ENCODE measurements at regions not wholly inside any gene's neighbourhood (a gene's known extent, or its start where the extent isn't known, plus 50 kb on each side); places are given as distances from the start of the nearest gene placed in this dataset.

DNA sequence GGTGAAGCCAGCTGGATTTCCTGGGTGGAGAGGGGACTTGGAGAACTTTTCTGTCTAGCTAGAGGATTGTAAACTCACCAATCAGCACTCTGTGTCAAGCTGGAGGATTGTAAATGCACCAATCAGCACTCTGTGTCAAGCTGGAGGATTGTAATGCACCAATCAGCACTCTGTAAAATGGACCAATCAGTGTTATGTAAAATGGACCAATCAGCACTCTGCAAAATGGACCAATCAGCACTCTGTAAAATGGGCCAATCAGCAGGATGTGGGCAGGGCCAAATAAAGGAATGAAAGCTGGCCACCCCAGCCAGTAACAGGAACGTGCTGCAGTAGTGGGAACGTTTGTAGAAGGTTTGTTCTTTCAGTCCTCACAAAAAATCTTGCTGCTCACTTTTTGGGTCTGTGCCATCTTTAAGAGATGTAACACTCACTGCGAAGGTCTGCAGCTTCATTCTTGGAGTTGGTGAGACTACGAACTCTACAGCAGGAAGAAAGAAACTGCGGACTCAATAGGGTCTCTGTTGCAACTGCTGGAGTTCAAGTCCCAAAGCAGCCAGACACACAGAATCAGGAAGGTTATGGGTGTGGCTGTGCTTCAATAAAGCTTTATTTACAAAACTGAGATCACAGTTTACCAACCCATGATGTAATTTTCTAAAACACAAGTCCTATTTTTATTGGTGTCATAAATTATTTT is 145.7 kb upstream of the ERCC6L2 start:
- H3K4me3 ChIP-seq (ENCODE audit: low read depth, low read length) = no peak overlapping the region
- TF ChIP-seq, protein P1, sequence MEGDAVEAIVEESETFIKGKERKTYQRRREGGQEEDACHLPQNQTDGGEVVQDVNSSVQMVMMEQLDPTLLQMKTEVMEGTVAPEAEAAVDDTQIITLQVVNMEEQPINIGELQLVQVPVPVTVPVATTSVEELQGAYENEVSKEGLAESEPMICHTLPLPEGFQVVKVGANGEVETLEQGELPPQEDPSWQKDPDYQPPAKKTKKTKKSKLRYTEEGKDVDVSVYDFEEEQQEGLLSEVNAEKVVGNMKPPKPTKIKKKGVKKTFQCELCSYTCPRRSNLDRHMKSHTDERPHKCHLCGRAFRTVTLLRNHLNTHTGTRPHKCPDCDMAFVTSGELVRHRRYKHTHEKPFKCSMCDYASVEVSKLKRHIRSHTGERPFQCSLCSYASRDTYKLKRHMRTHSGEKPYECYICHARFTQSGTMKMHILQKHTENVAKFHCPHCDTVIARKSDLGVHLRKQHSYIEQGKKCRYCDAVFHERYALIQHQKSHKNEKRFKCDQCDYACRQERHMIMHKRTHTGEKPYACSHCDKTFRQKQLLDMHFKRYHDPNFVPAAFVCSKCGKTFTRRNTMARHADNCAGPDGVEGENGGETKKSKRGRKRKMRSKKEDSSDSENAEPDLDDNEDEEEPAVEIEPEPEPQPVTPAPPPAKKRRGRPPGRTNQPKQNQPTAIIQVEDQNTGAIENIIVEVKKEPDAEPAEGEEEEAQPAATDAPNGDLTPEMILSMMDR (conservative IDR thresholded peaks at IDR 0.05; ENCODE audit: low read depth, low read length) = no peak
- no peak for DNase-seq (ENCODE audit: low read depth)

DNA sequence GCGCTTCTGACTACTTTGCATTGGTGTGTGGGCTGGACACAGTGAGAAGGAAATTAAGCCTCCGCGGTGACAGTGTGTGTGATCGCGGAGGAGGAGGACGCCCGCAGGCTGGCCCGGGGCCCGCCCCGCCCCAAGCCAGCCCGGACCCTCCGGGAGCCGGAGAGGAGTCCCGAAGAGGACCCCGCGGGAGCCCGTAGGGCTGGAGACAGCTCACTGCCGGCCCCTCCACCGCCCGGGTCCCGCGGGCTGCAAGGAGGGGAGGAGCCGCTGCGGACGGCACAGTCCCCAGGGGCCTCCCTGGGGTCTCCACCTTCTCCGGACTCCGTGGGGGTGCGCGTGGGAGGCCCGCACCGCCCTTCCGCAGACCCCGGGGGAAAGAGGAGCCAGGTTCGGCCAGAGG is 146.4 kb upstream of the ERCC6L2 start:
- DNase-seq (ENCODE audit: low read depth) = no peak
- no peak overlapping the region for H3K4me3 ChIP-seq (ENCODE audit: low read depth, low read length)
- TF ChIP-seq, protein P1 (conservative IDR thresholded peaks at IDR 0.05; ENCODE audit: low read depth, low read length) = no peak

DNA sequence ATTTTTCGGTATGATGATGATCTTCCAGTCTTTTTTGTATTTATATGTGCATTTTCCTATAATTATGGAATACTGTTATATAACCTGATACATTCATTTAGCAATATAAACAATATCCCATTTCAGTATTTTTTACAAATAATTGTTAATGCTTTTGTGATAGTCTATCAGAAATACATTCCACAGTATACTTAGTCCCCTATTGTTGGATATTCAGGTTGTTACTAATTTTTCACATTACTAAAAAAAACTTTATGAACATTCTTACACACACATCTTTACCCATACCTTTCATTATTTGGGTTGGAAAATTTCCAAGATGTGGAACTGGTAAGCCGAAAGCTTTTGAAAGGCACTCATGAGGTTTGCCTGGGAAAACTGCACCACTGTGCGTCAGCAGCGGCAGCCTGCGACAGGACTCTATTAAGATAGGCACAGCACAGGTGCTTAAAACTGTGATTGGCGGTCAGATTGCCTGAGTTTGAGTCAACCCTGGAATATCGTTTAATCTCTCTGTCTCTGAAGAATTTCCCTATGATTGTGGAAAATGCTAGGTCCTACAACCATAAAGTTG is 147.5 kb upstream of the ERCC6L2 start:
- H3K4me3 ChIP-seq (ENCODE audit: low read depth, low read length) = no peak overlapping the region
- TF ChIP-seq, protein P1 (conservative IDR thresholded peaks at IDR 0.05; ENCODE audit: low read depth, low read length) = no peak
- no peak for DNase-seq (ENCODE audit: low read depth)

DNA sequence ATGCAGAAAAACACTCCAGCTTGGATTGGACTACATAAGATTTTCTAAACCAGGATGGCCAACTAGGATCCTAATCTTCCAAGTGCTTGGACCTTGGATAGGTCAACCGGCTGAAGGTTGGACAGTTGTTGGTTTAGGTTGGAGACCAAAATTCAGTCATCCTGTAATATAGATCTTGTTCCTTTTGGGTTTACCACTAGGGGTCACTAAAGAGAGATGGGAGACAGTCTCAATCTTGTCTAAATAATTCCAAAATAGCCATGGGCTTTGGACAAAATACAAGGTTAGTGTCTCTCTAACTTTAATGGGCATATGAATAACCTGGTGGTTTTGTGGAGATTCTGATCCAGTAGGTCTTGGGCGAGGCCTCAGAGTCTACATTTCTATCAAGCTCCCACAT is 148.7 kb upstream of the ERCC6L2 start:
- no peak for DNase-seq (ENCODE audit: low read depth)
- no peak overlapping the region for H3K4me3 ChIP-seq (ENCODE audit: low read depth, low read length)
- TF ChIP-seq, protein P1 (conservative IDR thresholded peaks at IDR 0.05; ENCODE audit: low read depth, low read length) = peak; percentile 81

DNA sequence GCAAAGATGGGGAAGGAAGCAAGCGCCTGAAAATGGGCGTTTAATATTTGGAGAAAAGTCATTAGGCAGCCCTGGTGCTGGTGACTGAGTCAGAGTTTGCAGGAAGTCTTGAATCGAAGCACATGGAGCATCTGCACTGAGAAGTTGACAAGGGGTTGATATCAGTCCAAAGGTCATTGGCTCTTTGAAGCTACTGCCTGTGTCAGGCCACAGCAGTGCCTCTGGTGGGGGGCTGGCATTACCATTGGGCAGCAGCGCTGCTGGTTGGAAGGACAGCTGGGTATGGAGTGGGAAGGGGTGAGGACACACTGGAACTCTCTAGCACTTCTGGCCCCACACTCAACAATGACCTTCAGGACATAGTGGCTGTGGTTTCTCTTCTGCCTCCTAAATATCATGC is 150.4 kb upstream of the ERCC6L2 start:
- no peak for DNase-seq (ENCODE audit: low read depth)
- no peak overlapping the region for H3K4me3 ChIP-seq (ENCODE audit: low read depth, low read length)
- TF ChIP-seq, protein P1 (conservative IDR thresholded peaks at IDR 0.05; ENCODE audit: low read depth, low read length) = no peak

DNA sequence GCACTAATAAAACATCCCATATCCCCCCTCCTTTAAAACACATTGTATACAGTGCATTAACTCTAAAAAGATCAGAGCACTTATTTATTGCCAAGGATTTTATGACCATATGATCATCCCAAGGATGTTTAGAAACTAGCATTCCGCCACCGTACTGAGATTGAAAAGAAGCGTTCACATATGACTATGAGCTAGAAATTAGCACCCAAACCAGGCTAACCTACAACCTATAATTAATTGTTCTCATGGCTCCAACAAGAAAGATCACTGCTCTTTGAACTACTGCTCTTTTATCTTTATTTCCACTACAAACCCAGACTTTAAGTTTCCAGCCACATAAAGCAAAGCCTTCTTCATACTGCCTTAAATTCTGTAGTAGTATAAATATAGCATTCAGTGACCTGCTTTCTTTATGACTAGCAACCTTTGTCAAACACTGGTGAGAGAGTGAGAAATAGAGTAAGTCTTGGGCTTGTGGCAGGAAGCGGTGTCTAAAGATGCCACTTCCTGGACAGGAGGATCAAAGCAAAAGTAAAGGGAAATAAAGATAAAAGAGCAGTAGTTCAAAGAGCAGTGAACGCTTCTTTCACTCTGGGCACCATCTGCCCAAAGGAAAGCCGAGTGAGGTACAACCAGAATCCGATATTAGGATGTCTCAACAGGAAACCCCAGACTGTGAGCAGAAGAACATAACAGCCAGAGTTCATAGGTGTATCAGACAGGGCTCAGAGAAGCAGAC is 151.1 kb upstream of the ERCC6L2 start:
- no peak for DNase-seq (ENCODE audit: low read depth)
- TF ChIP-seq, protein P1 (conservative IDR thresholded peaks at IDR 0.05; ENCODE audit: low read depth, low read length) = no peak
- no peak overlapping the region for H3K4me3 ChIP-seq (ENCODE audit: low read depth, low read length)
